ENCODE measurements at regions not wholly inside any gene's neighbourhood (a gene's known extent, or its start where the extent isn't known, plus 50 kb on each side); places are given as distances from the start of the nearest gene placed in this dataset.
A peak's percentile ranks its signal among the peaks of the same experiment; 100 is the strongest.
"Not testable (repeated sequence)": the region's sequence is repeated elsewhere in the genome, so short reads cannot be mapped to it uniquely, and the experiment has no call there.

GRCh38 chr14:105704091-105704490 is 177.7 kb downstream of the TMEM121 start:
- H3K27me3 ChIP-seq (ENCODE audit: control insufficient read depth in 2 of 2, insufficient read depth in 2 of 2, low read length in 2 of 2); H3K27ac ChIP-seq (ENCODE audit: low read depth in 2 of 2, low read length in 2 of 2); H3K4me1 ChIP-seq (ENCODE audit: control insufficient read depth in 2 of 2, insufficient read depth in 2 of 2, low read length in 2 of 2); H3K36me3 ChIP-seq (ENCODE audit: control insufficient read depth in 2 of 2, insufficient read depth in 2 of 2, low read length in 2 of 2); H3K9ac ChIP-seq (ENCODE audit: low read depth in 1 of 2, low read length in 2 of 2); H3K4me3 ChIP-seq (ENCODE audit: low read length in 2 of 2); H3K9me3 ChIP-seq (ENCODE audit: control insufficient read depth in 2 of 2, low read length in 2 of 2): not testable (repeated sequence)

- H3K9me3 ChIP-seq (ENCODE audit: control insufficient read depth in 2 of 2, low read length in 2 of 2); H3K27me3 ChIP-seq (ENCODE audit: control insufficient read depth in 2 of 2, insufficient read depth in 2 of 2, low read length in 2 of 2); H3K36me3 ChIP-seq (ENCODE audit: control insufficient read depth in 2 of 2, insufficient read depth in 2 of 2, low read length in 2 of 2); H3K27ac ChIP-seq (ENCODE audit: low read depth in 2 of 2, low read length in 2 of 2); H3K4me1 ChIP-seq (ENCODE audit: control insufficient read depth in 2 of 2, insufficient read depth in 2 of 2, low read length in 2 of 2); H3K4me3 ChIP-seq (ENCODE audit: low read length in 2 of 2); H3K9ac ChIP-seq (ENCODE audit: low read depth in 1 of 2, low read length in 2 of 2): not testable (repeated sequence)
Observed at GRCh38 chr14:105704492-105704891, 178.1 kb downstream of the TMEM121 start.

GRCh38 chr14:105705512-105705861 is 179.1 kb downstream of the TMEM121 start:
- H3K27me3 ChIP-seq (ENCODE audit: control insufficient read depth in 2 of 2, insufficient read depth in 2 of 2, low read length in 2 of 2); H3K4me3 ChIP-seq (ENCODE audit: low read length in 2 of 2); H3K9me3 ChIP-seq (ENCODE audit: control insufficient read depth in 2 of 2, low read length in 2 of 2); H3K27ac ChIP-seq (ENCODE audit: low read depth in 2 of 2, low read length in 2 of 2); H3K4me1 ChIP-seq (ENCODE audit: control insufficient read depth in 2 of 2, insufficient read depth in 2 of 2, low read length in 2 of 2); H3K36me3 ChIP-seq (ENCODE audit: control insufficient read depth in 2 of 2, insufficient read depth in 2 of 2, low read length in 2 of 2); H3K9ac ChIP-seq (ENCODE audit: low read depth in 1 of 2, low read length in 2 of 2): not testable (repeated sequence)

- H3K27me3 ChIP-seq (ENCODE audit: control insufficient read depth in 2 of 2, insufficient read depth in 2 of 2, low read length in 2 of 2); H3K9me3 ChIP-seq (ENCODE audit: control insufficient read depth in 2 of 2, low read length in 2 of 2); H3K36me3 ChIP-seq (ENCODE audit: control insufficient read depth in 2 of 2, insufficient read depth in 2 of 2, low read length in 2 of 2); H3K9ac ChIP-seq (ENCODE audit: low read depth in 1 of 2, low read length in 2 of 2); H3K27ac ChIP-seq (ENCODE audit: low read depth in 2 of 2, low read length in 2 of 2); H3K4me1 ChIP-seq (ENCODE audit: control insufficient read depth in 2 of 2, insufficient read depth in 2 of 2, low read length in 2 of 2); H3K4me3 ChIP-seq (ENCODE audit: low read length in 2 of 2): not testable (repeated sequence)
Observed at GRCh38 chr14:105705862-105706700, 179.7 kb downstream of the TMEM121 start.

GRCh38 chr14:105706701-105707019 is 180.3 kb downstream of the TMEM121 start:
- H3K36me3 ChIP-seq (ENCODE audit: control insufficient read depth in 2 of 2, insufficient read depth in 2 of 2, low read length in 2 of 2); H3K27me3 ChIP-seq (ENCODE audit: control insufficient read depth in 2 of 2, insufficient read depth in 2 of 2, low read length in 2 of 2); H3K9me3 ChIP-seq (ENCODE audit: control insufficient read depth in 2 of 2, low read length in 2 of 2); H3K4me3 ChIP-seq (ENCODE audit: low read length in 2 of 2); H3K27ac ChIP-seq (ENCODE audit: low read depth in 2 of 2, low read length in 2 of 2); H3K9ac ChIP-seq (ENCODE audit: low read depth in 1 of 2, low read length in 2 of 2); H3K4me1 ChIP-seq (ENCODE audit: control insufficient read depth in 2 of 2, insufficient read depth in 2 of 2, low read length in 2 of 2): not testable (repeated sequence)

GRCh38 chr14:105707099-105707498 is 180.7 kb downstream of the TMEM121 start:
- not testable (repeated sequence) for H3K4me3 ChIP-seq (ENCODE audit: low read length in 2 of 2); H3K4me1 ChIP-seq (ENCODE audit: control insufficient read depth in 2 of 2, insufficient read depth in 2 of 2, low read length in 2 of 2); H3K36me3 ChIP-seq (ENCODE audit: control insufficient read depth in 2 of 2, insufficient read depth in 2 of 2, low read length in 2 of 2); H3K9ac ChIP-seq (ENCODE audit: low read depth in 1 of 2, low read length in 2 of 2); H3K27ac ChIP-seq (ENCODE audit: low read depth in 2 of 2, low read length in 2 of 2); H3K27me3 ChIP-seq (ENCODE audit: control insufficient read depth in 2 of 2, insufficient read depth in 2 of 2, low read length in 2 of 2); H3K9me3 ChIP-seq (ENCODE audit: control insufficient read depth in 2 of 2, low read length in 2 of 2)

GRCh38 chr14:105707723-105708151 is 181.4 kb downstream of the TMEM121 start:
- not testable (repeated sequence) for H3K36me3 ChIP-seq (ENCODE audit: control insufficient read depth in 2 of 2, insufficient read depth in 2 of 2, low read length in 2 of 2); H3K27ac ChIP-seq (ENCODE audit: low read depth in 2 of 2, low read length in 2 of 2); H3K9me3 ChIP-seq (ENCODE audit: control insufficient read depth in 2 of 2, low read length in 2 of 2)

GRCh38 chr14:105708251-105709134 is 182.1 kb downstream of the TMEM121 start:
- not testable (repeated sequence) for H3K27ac ChIP-seq (ENCODE audit: low read depth in 2 of 2, low read length in 2 of 2); H3K9me3 ChIP-seq (ENCODE audit: control insufficient read depth in 2 of 2, low read length in 2 of 2); H3K36me3 ChIP-seq (ENCODE audit: control insufficient read depth in 2 of 2, insufficient read depth in 2 of 2, low read length in 2 of 2); H3K9ac ChIP-seq (ENCODE audit: low read depth in 1 of 2, low read length in 2 of 2); H3K27me3 ChIP-seq (ENCODE audit: control insufficient read depth in 2 of 2, insufficient read depth in 2 of 2, low read length in 2 of 2); H3K4me1 ChIP-seq (ENCODE audit: control insufficient read depth in 2 of 2, insufficient read depth in 2 of 2, low read length in 2 of 2); H3K4me3 ChIP-seq (ENCODE audit: low read length in 2 of 2)

More at GRCh38 chr14:105707723-105708151, 181.4 kb downstream of the TMEM121 start:
- not testable (repeated sequence) for H3K27me3 ChIP-seq (ENCODE audit: control insufficient read depth in 2 of 2, insufficient read depth in 2 of 2, low read length in 2 of 2); H3K9ac ChIP-seq (ENCODE audit: low read depth in 1 of 2, low read length in 2 of 2); H3K4me3 ChIP-seq (ENCODE audit: low read length in 2 of 2); H3K4me1 ChIP-seq (ENCODE audit: control insufficient read depth in 2 of 2, insufficient read depth in 2 of 2, low read length in 2 of 2)

- Histone ChIP-seq H3K36me3 (ENCODE audit: control insufficient read depth in 2 of 2, insufficient read depth in 2 of 2, low read length in 2 of 2) (no peaks in the 10 kb centered on the region), H3K9me3 (ENCODE audit: control insufficient read depth in 2 of 2, low read length in 2 of 2) (no peaks in the 10 kb centered on the region), H3K27me3 (ENCODE audit: control insufficient read depth in 2 of 2, insufficient read depth in 2 of 2, low read length in 2 of 2) (no peaks in the 10 kb centered on the region)
Observed at GRCh38 chr14:105709281-105710118, 183.1 kb downstream of the TMEM121 start.

More at GRCh38 chr14:105709281-105710118, 183.1 kb downstream of the TMEM121 start:
- H3K4me3 ChIP-seq (ENCODE audit: low read length in 2 of 2): no peak overlapping the region
- peak overlapping the region in 1 of 2 donors; percentile 22 for H3K27ac ChIP-seq (ENCODE audit: low read depth in 2 of 2, low read length in 2 of 2)
- H3K4me1 ChIP-seq (ENCODE audit: control insufficient read depth in 2 of 2, insufficient read depth in 2 of 2, low read length in 2 of 2): no peaks in the 10 kb centered on the region
- no peak overlapping the region for H3K9ac ChIP-seq (ENCODE audit: low read depth in 1 of 2, low read length in 2 of 2)
